GM12891 (cell line): ENCODE measurements at regions not wholly inside any gene's neighbourhood (a gene's known extent, or its start where the extent isn't known, plus 50 kb on each side); places are given as distances from the start of the nearest gene placed in this dataset.

Experiments
- PAX5 ChIP-seq: IDR thresholded peaks from 2 replicates; pipeline ENCODE4 v1.6.1; 2011; ENCODE audit warnings: low read length, moderate library complexity, mild to moderate bottlenecking; ENCODE audit not compliant: insufficient read depth, severe bottlenecking
- POLR2A ChIP-seq: IDR thresholded peaks from 2 replicates; pipeline ENCODE4 v1.6.1; 2011; ENCODE audit warnings: low read depth, low read length, control low read depth
- POLR2AphosphoS5 ChIP-seq: IDR thresholded peaks from 2 replicates; pipeline ENCODE4 v1.6.1; 2011; ENCODE audit warnings: low read depth, low read length, control low read depth
- POU2F2 ChIP-seq: IDR thresholded peaks from 2 replicates; pipeline ENCODE4 v1.6.1; 2011; ENCODE audit warnings: low read depth, mild to moderate bottlenecking, control low read depth, low read length, moderate library complexity
- SPI1 ChIP-seq: IDR thresholded peaks from 2 replicates; pipeline ENCODE4 v1.6.1; 2011; ENCODE audit warnings: low read depth, low read length, control low read depth
- TAF1 ChIP-seq: IDR thresholded peaks from 2 replicates; pipeline ENCODE4 v1.6.1; 2011; ENCODE audit warnings: low read depth, low read length, control low read depth

- TF ChIP-seq POLR2A (no peak), POLR2AphosphoS5 (no peak), SPI1 (no peak), TAF1 (no peak), POU2F2 (no peak), PAX5 (no peak)
Measured at GRCh38 chr9:29440449-29440848, 1867.2 kb upstream of the C9orf72 start.
